ENCODE measurements at regions not wholly inside any gene's neighbourhood (a gene's known extent, or its start where the extent isn't known, plus 50 kb on each side); places are given as distances from the start of the nearest gene placed in this dataset.

DNA sequence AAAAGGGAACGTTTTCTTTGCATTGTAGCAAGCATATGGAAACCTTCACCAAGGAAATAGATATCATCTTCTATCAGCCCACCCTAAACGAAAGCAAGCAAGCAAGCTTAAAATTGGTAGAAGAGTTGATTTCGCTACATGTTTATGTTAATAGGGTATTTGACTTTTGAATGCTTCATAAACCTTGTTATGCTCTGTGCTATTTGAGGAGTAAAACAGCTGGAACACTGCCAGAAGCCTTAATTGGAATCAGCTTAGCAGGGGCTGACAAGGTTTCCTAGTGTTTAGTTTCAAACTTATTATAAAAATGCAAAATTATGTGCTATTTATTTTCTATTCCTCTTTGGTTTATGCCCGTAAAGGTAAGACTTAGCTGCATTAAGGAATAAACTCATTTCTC lies 70.6 kb upstream of the LINC00305 start:
- peak; percentile 25 for DNase-seq

DNA sequence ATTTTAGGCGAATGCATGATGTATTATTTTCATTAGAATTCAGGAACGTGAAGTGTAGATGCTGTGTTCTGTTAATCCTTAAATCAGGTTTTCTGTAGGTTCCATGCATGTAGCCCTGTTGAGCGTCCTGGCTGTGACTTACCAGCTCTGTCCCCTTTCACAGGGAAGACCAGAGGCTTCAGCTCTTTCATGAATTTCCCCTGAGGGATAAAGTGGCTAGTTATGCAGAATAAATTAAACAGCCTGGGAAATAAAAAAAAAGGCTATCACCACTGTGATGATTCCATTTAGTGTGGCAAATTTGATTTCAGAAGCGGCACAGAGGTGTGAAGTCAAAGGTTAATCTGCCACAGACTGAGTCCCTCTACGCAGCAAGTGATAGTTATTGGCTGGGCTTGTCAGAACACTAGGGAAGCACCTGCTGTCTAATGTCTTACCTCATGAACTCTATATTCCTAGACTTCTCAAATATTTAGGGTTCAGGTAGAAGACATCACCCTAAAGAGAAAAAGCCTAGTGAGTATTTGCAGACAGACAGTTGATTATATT lies 61.6 kb upstream of the LINC00305 start:
- no peak for DNase-seq

DNA sequence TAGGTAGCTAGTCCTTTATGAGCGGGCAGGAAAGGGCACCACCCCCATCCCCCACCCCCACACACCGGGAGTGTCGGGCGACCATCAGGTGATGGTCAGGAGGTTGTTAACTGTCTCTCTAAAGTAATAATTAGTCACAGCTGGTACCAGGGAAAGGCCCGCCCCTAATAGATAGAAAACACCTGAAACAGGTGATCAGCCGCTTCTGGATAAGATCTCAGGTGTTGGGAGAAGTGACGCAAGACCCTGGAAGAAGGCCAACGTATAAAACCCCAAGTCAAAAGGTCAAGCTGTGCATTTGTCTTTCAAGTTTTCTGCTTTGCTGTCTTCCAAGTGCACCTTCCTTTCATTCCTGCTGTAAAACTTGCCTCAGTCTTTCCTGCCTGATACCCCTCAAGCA lies 59.6 kb upstream of the LINC00305 start:
- no peak for DNase-seq

GRCh38 chr18:64207820-64208219 lies 58.9 kb upstream of the LINC00305 start:
- no peak for DNase-seq

DNA sequence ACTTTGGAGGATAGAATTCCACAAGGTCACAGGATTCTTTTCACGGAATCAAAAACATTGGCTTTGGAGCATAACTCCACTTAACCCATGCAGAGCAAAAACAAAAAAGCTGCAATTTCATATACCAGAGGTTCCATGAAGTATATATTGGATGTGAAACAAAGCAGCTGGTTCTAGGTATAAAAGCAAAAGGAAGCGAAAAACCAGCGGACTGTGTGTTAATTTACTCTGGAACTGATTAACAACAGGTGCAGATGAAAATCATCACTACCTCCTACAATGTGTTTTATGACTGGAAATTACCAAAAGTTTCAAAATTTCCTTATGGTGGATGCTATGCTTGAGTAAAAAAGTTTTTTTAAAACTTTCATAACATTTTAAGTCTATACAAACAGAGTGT lies 54.4 kb upstream of the LINC00305 start:
- DNase-seq: no peak

DNA sequence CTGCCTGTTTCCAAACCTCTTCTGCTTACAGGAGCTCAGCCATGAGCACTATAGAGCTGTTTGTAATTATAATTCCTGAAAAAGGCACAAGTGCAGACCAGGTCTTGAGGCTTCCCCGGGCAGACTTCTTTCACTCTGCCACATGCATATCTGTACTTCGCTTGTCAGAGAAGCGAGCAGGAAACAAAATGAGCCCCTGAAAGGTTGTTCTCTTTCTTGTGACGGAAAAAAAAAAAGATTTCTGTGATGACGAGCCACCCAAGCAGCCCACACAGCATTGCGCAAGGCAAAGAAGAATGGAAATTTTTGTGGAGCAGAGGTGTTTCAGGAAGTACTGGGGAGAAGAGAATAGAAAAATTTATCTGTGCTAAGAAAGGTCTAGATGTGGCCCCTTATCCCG lies 54.0 kb upstream of the LINC00305 start:
- no peak for DNase-seq

DNA sequence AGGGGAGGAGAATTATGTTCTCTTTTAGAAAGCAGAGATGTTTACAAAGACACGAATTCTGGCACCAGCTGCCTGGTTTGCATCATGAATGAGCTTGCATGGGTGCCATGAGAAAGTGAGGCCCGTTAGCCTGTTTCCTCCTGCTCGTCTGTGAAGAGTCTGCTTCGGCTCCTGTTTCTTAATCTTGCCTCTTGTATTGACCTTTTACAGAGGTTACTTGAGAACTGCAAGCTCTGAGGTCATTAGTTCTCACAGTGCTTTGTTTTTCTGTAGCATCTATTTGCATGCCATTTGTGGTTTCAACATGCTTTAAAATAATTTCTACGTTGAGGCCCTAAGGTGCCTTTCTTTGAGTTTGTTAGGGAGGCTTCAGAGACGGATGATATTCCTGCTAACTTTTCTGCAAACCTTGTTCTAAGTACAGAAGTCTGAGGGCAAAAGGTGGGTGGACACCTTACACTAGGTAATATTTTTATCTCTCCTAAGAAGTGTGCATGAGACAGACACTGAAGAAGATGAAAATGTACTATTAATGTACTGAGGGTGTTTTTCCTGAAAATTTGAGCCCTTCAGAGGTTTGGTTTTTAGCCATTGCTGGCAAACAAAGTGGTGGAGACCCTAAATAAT lies 53.4 kb upstream of the LINC00305 start:
- DNase-seq: no peak

DNA sequence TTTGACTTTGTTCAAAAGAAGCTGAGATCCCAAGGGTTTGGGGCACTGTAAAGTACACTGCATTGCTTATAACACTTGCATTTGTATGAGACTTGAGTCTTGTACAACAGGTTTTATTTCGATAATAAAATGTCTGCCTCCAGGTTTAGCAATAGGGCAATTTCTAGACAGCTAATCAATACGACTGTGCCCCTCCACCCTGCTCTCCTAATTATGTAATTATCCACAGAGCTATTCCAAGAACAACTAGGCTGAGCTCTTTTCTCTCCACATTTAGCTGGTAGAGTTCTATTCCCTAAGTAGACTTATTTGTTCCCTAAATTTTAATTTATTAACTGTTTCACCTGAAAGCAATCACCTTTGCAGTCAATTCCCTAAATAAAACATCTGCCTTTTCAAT lies 52.9 kb upstream of the LINC00305 start:
- DNase-seq: no peak

DNA sequence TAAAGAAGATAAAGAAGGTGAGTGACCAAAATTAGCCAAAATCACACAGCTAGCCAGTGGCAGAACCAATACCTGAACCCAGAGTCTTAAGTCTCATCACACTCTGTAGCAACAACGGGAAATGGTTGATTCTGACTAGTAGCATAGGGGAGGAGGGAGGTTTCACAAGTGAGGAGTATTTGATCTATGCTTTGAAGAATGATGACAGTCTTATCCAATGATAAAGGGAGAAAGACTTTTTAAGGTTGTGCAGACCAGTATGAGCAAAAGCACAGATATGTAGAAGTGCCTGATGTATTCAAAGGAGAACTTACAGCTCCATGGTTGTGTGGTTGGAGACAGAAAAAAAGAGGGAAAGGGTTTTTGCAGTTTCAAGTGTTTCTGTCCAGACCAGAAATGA lies 50.7 kb upstream of the LINC00305 start:
- no peak for DNase-seq
